Transverse colon (tissue), 4 donors: ENCODE measurements at regions not wholly inside any gene's neighbourhood (a gene's known extent, or its start where the extent isn't known, plus 50 kb on each side); places are given as distances from the start of the nearest gene placed in this dataset.

Source experiments
- EP300 ChIP-seq: sonication (generic); formaldehyde crosslinking; IDR thresholded peaks from one replicate; pipeline ENCODE4 v1.6.1; 2017; ENCODE audit warnings: antibody characterized with exemption, low read depth
- POLR2AphosphoS5 ChIP-seq, 3 donors: sonication (generic); formaldehyde crosslinking; IDR thresholded peaks; one replicate each; pipeline ENCODE4 v1.6.1; 2016; ENCODE audit warnings: antibody characterized with exemption in 3 of 3
- TF ChIP-seq, protein P1 (sequence below), 5 experiments: fragments of 200-600 bp in 3 of 5; fragments of 450-650 bp in 2 of 5; sonication (generic) in 3 of 5; IDR thresholded peaks; 1 replicate in 2 of 5; 2 replicates in 3 of 5; pipeline ENCODE4 v1.5.1; 2016 to 2017; ENCODE audit warnings: antibody characterized with exemption in 5 of 5, inconsistent platforms in 3 of 5, mild to moderate bottlenecking in 2 of 5, moderate library complexity in 1 of 5

GRCh38 chr10:128908099-128908498 is 558.9 kb upstream of the MGMT start:
- TF ChIP-seq, protein P1, sequence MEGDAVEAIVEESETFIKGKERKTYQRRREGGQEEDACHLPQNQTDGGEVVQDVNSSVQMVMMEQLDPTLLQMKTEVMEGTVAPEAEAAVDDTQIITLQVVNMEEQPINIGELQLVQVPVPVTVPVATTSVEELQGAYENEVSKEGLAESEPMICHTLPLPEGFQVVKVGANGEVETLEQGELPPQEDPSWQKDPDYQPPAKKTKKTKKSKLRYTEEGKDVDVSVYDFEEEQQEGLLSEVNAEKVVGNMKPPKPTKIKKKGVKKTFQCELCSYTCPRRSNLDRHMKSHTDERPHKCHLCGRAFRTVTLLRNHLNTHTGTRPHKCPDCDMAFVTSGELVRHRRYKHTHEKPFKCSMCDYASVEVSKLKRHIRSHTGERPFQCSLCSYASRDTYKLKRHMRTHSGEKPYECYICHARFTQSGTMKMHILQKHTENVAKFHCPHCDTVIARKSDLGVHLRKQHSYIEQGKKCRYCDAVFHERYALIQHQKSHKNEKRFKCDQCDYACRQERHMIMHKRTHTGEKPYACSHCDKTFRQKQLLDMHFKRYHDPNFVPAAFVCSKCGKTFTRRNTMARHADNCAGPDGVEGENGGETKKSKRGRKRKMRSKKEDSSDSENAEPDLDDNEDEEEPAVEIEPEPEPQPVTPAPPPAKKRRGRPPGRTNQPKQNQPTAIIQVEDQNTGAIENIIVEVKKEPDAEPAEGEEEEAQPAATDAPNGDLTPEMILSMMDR (IDR thresholded peaks at IDR 0.05) = no peak
- TF ChIP-seq EP300 (no peak), POLR2AphosphoS5 (IDR thresholded peaks at IDR 0.05) (no peak)
